GM12873 (cell line): ENCODE measurements at regions not wholly inside any gene's neighbourhood (a gene's known extent, or its start where the extent isn't known, plus 50 kb on each side); places are given as distances from the start of the nearest gene placed in this dataset.

ENCODE experiments used
- CTCF ChIP-seq: IDR thresholded peaks from 2 replicates; pipeline ENCODE4 v1.5.1; 2012; ENCODE audit warnings: low read depth, mild to moderate bottlenecking, moderate library complexity, low read length, control low read depth; ENCODE audit not compliant: insufficient read depth; ENCODE audit errors: missing control alignments

GRCh38 chr2:133641497-133641896 is 73.2 kb upstream of the NCKAP5 start:
- no peak for TF ChIP-seq CTCF

- no peak for TF ChIP-seq CTCF
Measured at GRCh38 chr2:133641942-133642725, 73.9 kb upstream of the NCKAP5 start.

GRCh38 chr2:133642791-133643191 is 74.5 kb upstream of the NCKAP5 start:
- no peak for TF ChIP-seq CTCF

DNA sequence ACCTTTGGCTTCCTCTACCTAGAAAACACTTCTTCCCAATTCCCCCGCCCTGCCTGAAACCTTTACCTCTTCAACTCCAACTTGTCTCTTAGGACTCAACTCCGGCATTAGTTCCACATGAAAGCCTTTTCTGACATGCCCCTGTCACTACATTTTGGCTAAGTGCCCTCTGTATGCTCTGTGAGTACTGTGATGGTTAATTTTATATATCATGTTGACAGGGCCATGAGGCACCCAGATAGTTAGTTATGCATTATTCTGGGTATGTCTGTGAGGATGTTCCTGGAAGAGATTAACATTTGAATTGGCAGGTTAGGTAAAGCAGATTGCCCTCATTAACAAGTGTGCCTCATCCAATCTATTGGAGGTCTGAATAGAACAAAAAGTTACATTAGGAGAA is 75.6 kb upstream of the NCKAP5 start:
- TF ChIP-seq CTCF = no peak

DNA sequence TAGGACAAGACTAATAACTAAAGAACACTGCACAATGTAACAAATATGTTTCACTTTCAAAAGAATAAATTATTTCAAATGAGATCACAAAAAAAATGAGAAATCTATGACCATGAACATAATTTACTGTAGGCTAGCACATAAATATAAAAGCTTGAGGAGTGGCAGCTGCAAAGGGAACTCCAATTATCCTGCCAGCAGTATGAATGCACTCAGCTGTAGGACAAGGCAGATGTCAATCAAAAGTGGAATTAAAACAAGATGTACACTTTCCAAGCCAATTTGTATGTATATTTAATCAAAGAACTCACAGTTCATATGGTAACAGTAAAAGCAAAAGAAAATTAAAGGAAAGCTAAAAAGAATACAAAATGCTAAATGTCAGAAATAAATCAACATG is 76.6 kb upstream of the NCKAP5 start:
- TF ChIP-seq CTCF = no peak

DNA sequence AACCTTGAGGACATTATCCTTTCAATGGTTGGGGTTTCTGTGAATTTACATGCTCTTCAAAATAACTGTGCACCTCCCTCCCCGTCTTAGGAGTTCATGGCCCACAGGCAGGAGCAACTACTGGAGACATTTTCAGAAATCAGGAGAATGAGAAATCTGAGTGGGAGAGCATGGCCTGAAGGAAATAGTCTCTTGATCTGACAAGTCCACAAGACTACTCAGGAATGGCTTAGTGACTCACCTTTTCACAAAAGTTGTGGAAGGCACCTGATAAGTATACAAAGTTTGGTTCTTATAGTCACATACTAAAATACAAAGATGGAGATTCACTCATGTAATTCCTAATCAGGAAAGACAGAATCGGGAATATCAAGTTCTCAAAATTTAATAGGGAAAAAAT is 83.6 kb upstream of the NCKAP5 start:
- no peak for TF ChIP-seq CTCF

- no peak for TF ChIP-seq CTCF
Measured at GRCh38 chr2:133652398-133652797, 84.1 kb upstream of the NCKAP5 start.

DNA sequence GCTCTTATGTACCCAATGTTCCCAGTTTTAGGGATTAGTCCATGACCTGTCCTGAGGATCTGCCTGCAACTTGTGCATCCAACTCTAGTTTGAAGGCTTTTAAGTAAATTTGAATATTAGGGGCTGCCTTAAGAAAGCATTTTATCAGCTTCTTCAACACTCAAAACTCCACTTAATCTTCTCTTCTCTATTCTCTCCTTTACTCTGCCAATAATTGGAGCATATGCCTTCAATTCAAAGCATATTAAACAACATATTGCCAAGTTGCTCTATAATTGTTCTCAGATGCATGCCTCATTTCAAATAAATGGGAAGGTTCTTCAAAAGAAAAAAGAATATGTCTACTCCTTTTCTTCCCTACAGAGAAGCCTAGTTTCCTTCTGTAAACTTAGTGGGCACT is 84.8 kb upstream of the NCKAP5 start:
- TF ChIP-seq CTCF = no peak
